Astrocyte (in vitro differentiated cells and primary cell): ENCODE measurements at regions not wholly inside any gene's neighbourhood (a gene's known extent, or its start where the extent isn't known, plus 50 kb on each side); places are given as distances from the start of the nearest gene placed in this dataset.
"Not testable (repeated sequence)": the region's sequence is repeated elsewhere in the genome, so short reads cannot be mapped to it uniquely, and the experiment has no call there.

Experiments
- DNase-seq: peaks from one replicate; pipeline ENCODE4 v3.0.0-alpha.2; 2010; ENCODE audit warnings: low read depth
- FAIRE-seq: peaks from 2 replicates; lab custom pipeline; 2011; peaks lifted over from hg19 to GRCh38; lab: Jason Lieb, UNC
- H2AFZ ChIP-seq: 2 replicates; pipeline ENCODE4 v1.6.0; 2012; ENCODE audit warnings: low read depth, low read length, inconsistent platforms
- H3K27ac ChIP-seq: 2 replicates; pipeline ENCODE4 v1.5.1; 2011; ENCODE audit warnings: low read depth, low read length, inconsistent platforms
- H3K27me3 ChIP-seq: 2 replicates; pipeline ENCODE4 v1.6.0; 2011; ENCODE audit warnings: low read length, inconsistent platforms; ENCODE audit not compliant: insufficient read depth
- H3K36me3 ChIP-seq: 2 replicates; pipeline ENCODE4 v1.5.1; 2011; ENCODE audit warnings: low read length, inconsistent platforms; ENCODE audit not compliant: insufficient read depth
- H3K4me1 ChIP-seq: 2 replicates; pipeline ENCODE4 v1.5.1; 2011; ENCODE audit warnings: low read length, inconsistent platforms; ENCODE audit not compliant: insufficient read depth
- H3K4me2 ChIP-seq: 2 replicates; pipeline ENCODE4 v1.6.0; 2012; ENCODE audit warnings: low read length, inconsistent platforms
- H3K4me3 ChIP-seq: 2 replicates; pipeline ENCODE4 v1.5.1; 2011; ENCODE audit warnings: low read depth, mild to moderate bottlenecking, low read length, inconsistent platforms; ENCODE audit not compliant: insufficient read depth
- H3K79me2 ChIP-seq: 2 replicates; pipeline ENCODE4 v1.6.0; 2012; ENCODE audit warnings: mild to moderate bottlenecking, low read length, inconsistent platforms; ENCODE audit not compliant: insufficient read depth
- H3K9ac ChIP-seq: 2 replicates; pipeline ENCODE4 v1.6.0; 2012; ENCODE audit warnings: mild to moderate bottlenecking, low read length, inconsistent platforms
- H3K9me3 ChIP-seq: 2 replicates; pipeline ENCODE4 v1.5.1; 2012; ENCODE audit warnings: low read depth, mild to moderate bottlenecking, low read length, inconsistent platforms; ENCODE audit not compliant: insufficient read depth
- H4K20me1 ChIP-seq: 2 replicates; pipeline ENCODE4 v1.6.0; 2012; ENCODE audit warnings: low read length, inconsistent platforms; ENCODE audit not compliant: insufficient read depth
- H3K27ac Mint-ChIP-seq: one replicate; pipeline ENCODE4 v1.8.0; 2021; ENCODE audit warnings: mild to moderate bottlenecking, mixed read lengths; ENCODE audit not compliant: unreplicated experiment
- H3K27me3 Mint-ChIP-seq: one replicate; pipeline ENCODE4 v1.8.0; 2021; ENCODE audit warnings: low read depth, mixed read lengths; ENCODE audit not compliant: unreplicated experiment
- H3K36me3 Mint-ChIP-seq: one replicate; pipeline ENCODE4 v1.8.0; 2021; ENCODE audit warnings: low read depth, mixed read lengths; ENCODE audit not compliant: unreplicated experiment
- H3K4me1 Mint-ChIP-seq: one replicate; pipeline ENCODE4 v1.8.0; 2021; ENCODE audit warnings: low read depth, mixed read lengths; ENCODE audit not compliant: unreplicated experiment
- H3K4me3 Mint-ChIP-seq: one replicate; pipeline ENCODE4 v1.8.0; 2021; ENCODE audit warnings: mild to moderate bottlenecking, moderate library complexity, mixed read lengths; ENCODE audit not compliant: unreplicated experiment
- H3K9me3 Mint-ChIP-seq: one replicate; pipeline ENCODE4 v1.8.0; 2021; ENCODE audit warnings: mild to moderate bottlenecking, mixed read lengths; ENCODE audit not compliant: unreplicated experiment
- CTCF ChIP-seq: IDR thresholded peaks from 2 replicates; pipeline ENCODE4 v1.5.1; 2011; ENCODE audit warnings: low read depth, mild to moderate bottlenecking, inconsistent platforms, low read length, moderate library complexity; ENCODE audit not compliant: insufficient read depth
- EZH2 ChIP-seq: IDR thresholded peaks from 2 replicates; pipeline ENCODE4 v1.6.1; 2012; ENCODE audit warnings: mild to moderate bottlenecking, low read length, inconsistent platforms; ENCODE audit not compliant: insufficient read depth

GRCh38 chr6:49202924-49203536 is 260.0 kb downstream of the MMUT start:
- H3K27ac ChIP-seq, result no peak overlapping the region
- H3K27me3 ChIP-seq, result no peaks in the 10 kb centered on the region
- H3K79me2 ChIP-seq, result no peaks in the 10 kb centered on the region
- no peak overlapping the region for H3K4me3 Mint-ChIP-seq
- H3K4me3 ChIP-seq, result no peak overlapping the region
- H3K9ac ChIP-seq, result no peak overlapping the region
- DNase-seq, result no peak
- no peaks in the 10 kb centered on the region for H3K4me1 Mint-ChIP-seq
- H3K27me3 Mint-ChIP-seq, result no peaks in the 10 kb centered on the region
- peaks cover 2% of the 10 kb centered on the region for H3K9me3 ChIP-seq
- no peaks in the 10 kb centered on the region for H4K20me1 ChIP-seq
- no peak for FAIRE-seq
- H3K36me3 Mint-ChIP-seq, result no peaks in the 10 kb centered on the region
- H2AFZ ChIP-seq, result no peak overlapping the region
- H3K27ac Mint-ChIP-seq, result no peak overlapping the region
- H3K4me1 ChIP-seq, result no peaks in the 10 kb centered on the region
- peaks cover 5% of the 10 kb centered on the region for H3K9me3 Mint-ChIP-seq
- TF ChIP-seq CTCF (no peak), EZH2 (no peak)
- no peaks in the 10 kb centered on the region for H3K36me3 ChIP-seq
- H3K4me2 ChIP-seq, result no peak overlapping the region

- H3K79me2 ChIP-seq, result no peaks in the 10 kb centered on the region
- Mint-ChIP-seq H3K27me3 (no peaks in the 10 kb centered on the region), H3K4me1 (no peaks in the 10 kb centered on the region), H3K27ac (no peak overlapping the region), H3K36me3 (no peaks in the 10 kb centered on the region), H3K4me3 (no peak overlapping the region), H3K9me3 (no peaks in the 10 kb centered on the region)
- no peaks in the 10 kb centered on the region for H3K9me3 ChIP-seq
- no peak overlapping the region for H3K4me2 ChIP-seq
- no peaks in the 10 kb centered on the region for H3K36me3 ChIP-seq
- H3K4me1 ChIP-seq, result no peaks in the 10 kb centered on the region
- no peaks in the 10 kb centered on the region for H4K20me1 ChIP-seq
- no peak overlapping the region for H2AFZ ChIP-seq
- no peak overlapping the region for H3K9ac ChIP-seq
- H3K27me3 ChIP-seq, result no peaks in the 10 kb centered on the region
- H3K4me3 ChIP-seq, result no peak overlapping the region
- DNase-seq (no peak), FAIRE-seq (no peak)
- TF ChIP-seq EZH2, result no peak
- TF ChIP-seq CTCF, result no peak
- H3K27ac ChIP-seq, result no peak overlapping the region
These were observed 265.0 kb downstream of the MMUT start for GRCh38 chr6:49198015-49198414.

GRCh38 chr6:49162379-49162778 is 300.7 kb downstream of the MMUT start:
- H3K4me3 ChIP-seq, H3K4me2 ChIP-seq, H3K27me3 ChIP-seq, H3K4me1 ChIP-seq, H3K27ac ChIP-seq, H3K27me3 Mint-ChIP-seq, H3K4me1 Mint-ChIP-seq, H2AFZ ChIP-seq, H3K4me3 Mint-ChIP-seq, FAIRE-seq, H3K36me3 Mint-ChIP-seq, H3K9me3 Mint-ChIP-seq, H3K27ac Mint-ChIP-seq, H4K20me1 ChIP-seq, H3K9ac ChIP-seq, H3K79me2 ChIP-seq, DNase-seq, H3K36me3 ChIP-seq, H3K9me3 ChIP-seq: not testable (repeated sequence)
